ENCODE measurements at regions not wholly inside any gene's neighbourhood (a gene's known extent, or its start where the extent isn't known, plus 50 kb on each side); places are given as distances from the start of the nearest gene placed in this dataset.

GRCh38 chr2:12861344-12861930 is 144.7 kb downstream of the TRIB2 start:
- H3K9me3 Mint-ChIP-seq (ENCODE audit: insufficient read depth): peaks cover 9% of the 10 kb centered on the region
- H3K27ac Mint-ChIP-seq: peak overlapping the region; percentile 43
- peak overlapping the region; percentile 13 for H3K4me3 Mint-ChIP-seq
- peak overlapping the region; percentile 57 for H2AFZ ChIP-seq (ENCODE audit: insufficient read depth, low read depth, low read length, poor library complexity, severe bottlenecking)
- no peaks in the 10 kb centered on the region for H4K20me1 ChIP-seq (ENCODE audit: control insufficient read depth, insufficient read depth, low read length, poor library complexity, severe bottlenecking)
- H3K4me1 ChIP-seq (ENCODE audit: control insufficient read depth in 2 of 2, insufficient read depth in 2 of 2, low read length in 2 of 2): peaks cover 11 to 12% of the 10 kb centered on the region in 2 donors
- ATAC-seq (ENCODE audit: low read depth) (no peak), DNase-seq (peak; percentile 6)
- intact Hi-C loops (cut with micrococcal nuclease): no loop called here
- no peaks in the 10 kb centered on the region for H3K27me3 ChIP-seq (replicated peaks in 1 of 4; ENCODE audit: control extremely low read depth in 1 of 4, control insufficient read depth in 3 of 4, insufficient read depth in 4 of 4, low read length in 3 of 4)
- WGBS (ENCODE audit: insufficient coverage): no CpG with 5 or more reads among the region's 2 CpGs
- no peaks in the 10 kb centered on the region for H3K36me3 ChIP-seq (replicated peaks in 1 of 2; ENCODE audit: control extremely low read depth in 1 of 2, control insufficient read depth in 1 of 2, extremely low read depth in 1 of 2, insufficient read depth in 2 of 2, low read length in 1 of 2)
- H3K9ac ChIP-seq (ENCODE audit: low read length): peak overlapping the region; percentile 19
- peaks cover 12% of the 10 kb centered on the region for H3K4me1 Mint-ChIP-seq
- POLR2A ChIA-PET: no interaction called here
- no peak overlapping the region for H3K4me3 ChIP-seq (ENCODE audit: control extremely low read depth in 1 of 5, extremely low read depth in 1 of 5, insufficient read depth in 1 of 5, low read depth in 2 of 5, low read length in 4 of 5)
- H3K79me2 ChIP-seq (ENCODE audit: control insufficient read depth, insufficient read depth, low read length): no peaks in the 10 kb centered on the region
- no peak for TF ChIP-seq EZH2 (IDR thresholded peaks at IDR 0.05; ENCODE audit: borderline replicate concordance, insufficient read depth, low read depth, low read length, poor library complexity, severe bottlenecking)
- TF ChIP-seq, protein P1, sequence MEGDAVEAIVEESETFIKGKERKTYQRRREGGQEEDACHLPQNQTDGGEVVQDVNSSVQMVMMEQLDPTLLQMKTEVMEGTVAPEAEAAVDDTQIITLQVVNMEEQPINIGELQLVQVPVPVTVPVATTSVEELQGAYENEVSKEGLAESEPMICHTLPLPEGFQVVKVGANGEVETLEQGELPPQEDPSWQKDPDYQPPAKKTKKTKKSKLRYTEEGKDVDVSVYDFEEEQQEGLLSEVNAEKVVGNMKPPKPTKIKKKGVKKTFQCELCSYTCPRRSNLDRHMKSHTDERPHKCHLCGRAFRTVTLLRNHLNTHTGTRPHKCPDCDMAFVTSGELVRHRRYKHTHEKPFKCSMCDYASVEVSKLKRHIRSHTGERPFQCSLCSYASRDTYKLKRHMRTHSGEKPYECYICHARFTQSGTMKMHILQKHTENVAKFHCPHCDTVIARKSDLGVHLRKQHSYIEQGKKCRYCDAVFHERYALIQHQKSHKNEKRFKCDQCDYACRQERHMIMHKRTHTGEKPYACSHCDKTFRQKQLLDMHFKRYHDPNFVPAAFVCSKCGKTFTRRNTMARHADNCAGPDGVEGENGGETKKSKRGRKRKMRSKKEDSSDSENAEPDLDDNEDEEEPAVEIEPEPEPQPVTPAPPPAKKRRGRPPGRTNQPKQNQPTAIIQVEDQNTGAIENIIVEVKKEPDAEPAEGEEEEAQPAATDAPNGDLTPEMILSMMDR (IDR thresholded peaks at IDR 0.05): no peak
- H3K4me2 ChIP-seq (replicated peaks; ENCODE audit: low read depth, low read length, poor library complexity, severe bottlenecking): peak overlapping the region; percentile 34
- H3K27ac ChIP-seq (ENCODE audit: low read length in 2 of 2): no peak overlapping the region
- peaks cover 0 to 13% (median 1%) of the 10 kb centered on the region in 3 donors for H3K9me3 ChIP-seq (ENCODE audit: control extremely low read depth in 1 of 3, control insufficient read depth in 2 of 3, insufficient read depth in 1 of 3, low read length in 2 of 3)
- H3K27me3 Mint-ChIP-seq: no peaks in the 10 kb centered on the region
- CTCF ChIA-PET: no interaction called here

- no peaks in the 10 kb centered on the region for H3K27me3 Mint-ChIP-seq
- H3K4me2 ChIP-seq (replicated peaks; ENCODE audit: low read depth, low read length, poor library complexity, severe bottlenecking): no peak overlapping the region
- ChIA-PET POLR2A (no interaction called here), CTCF (no interaction called here)
- H4K20me1 ChIP-seq (ENCODE audit: control insufficient read depth, insufficient read depth, low read length, poor library complexity, severe bottlenecking): no peaks in the 10 kb centered on the region
- peaks cover 0 to 3% (median 0%) of the 10 kb centered on the region in 4 experiments for H3K27me3 ChIP-seq (replicated peaks in 1 of 4; ENCODE audit: control extremely low read depth in 1 of 4, control insufficient read depth in 3 of 4, insufficient read depth in 4 of 4, low read length in 3 of 4)
- intact Hi-C loops (cut with micrococcal nuclease): no loop called here
- no peak overlapping the region for H3K4me3 ChIP-seq (ENCODE audit: control extremely low read depth in 1 of 5, extremely low read depth in 1 of 5, insufficient read depth in 1 of 5, low read depth in 2 of 5, low read length in 4 of 5)
- no peak overlapping the region for H3K27ac ChIP-seq (ENCODE audit: low read length in 2 of 2)
- peaks cover 4% of the 10 kb centered on the region in 2 donors for H3K4me1 ChIP-seq (ENCODE audit: control insufficient read depth in 2 of 2, insufficient read depth in 2 of 2, low read length in 2 of 2)
- DNase-seq: no peak
- peaks cover 12% of the 10 kb centered on the region for H3K4me1 Mint-ChIP-seq
- no peaks in the 10 kb centered on the region for H3K36me3 ChIP-seq (replicated peaks in 1 of 2; ENCODE audit: control extremely low read depth in 1 of 2, control insufficient read depth in 1 of 2, extremely low read depth in 1 of 2, insufficient read depth in 2 of 2, low read length in 1 of 2)
- no peaks in the 10 kb centered on the region for H3K79me2 ChIP-seq (ENCODE audit: control insufficient read depth, insufficient read depth, low read length)
- H3K4me3 Mint-ChIP-seq: no peak overlapping the region
- H3K27ac Mint-ChIP-seq: no peak overlapping the region
- H3K9me3 ChIP-seq (ENCODE audit: control extremely low read depth in 1 of 3, control insufficient read depth in 2 of 3, insufficient read depth in 1 of 3, low read length in 2 of 3): peaks cover 0 to 13% (median 1%) of the 10 kb centered on the region in 3 donors
- TF ChIP-seq, protein P1 (IDR thresholded peaks at IDR 0.05): no peak
- TF ChIP-seq EZH2 (IDR thresholded peaks at IDR 0.05; ENCODE audit: borderline replicate concordance, insufficient read depth, low read depth, low read length, poor library complexity, severe bottlenecking): no peak
- peaks cover 9% of the 10 kb centered on the region for H3K9me3 Mint-ChIP-seq (ENCODE audit: insufficient read depth)
- no peak overlapping the region for H3K9ac ChIP-seq (ENCODE audit: low read length)
- H2AFZ ChIP-seq (ENCODE audit: insufficient read depth, low read depth, low read length, poor library complexity, severe bottlenecking): no peak overlapping the region
- no peak for ATAC-seq (ENCODE audit: low read depth)
Measured at GRCh38 chr2:12862541-12862940, 145.8 kb downstream of the TRIB2 start.

Data from B cell (primary cell).